SK-N-SH (cell line): ENCODE measurements at regions not wholly inside any gene's neighbourhood (a gene's known extent, or its start where the extent isn't known, plus 50 kb on each side); places are given as distances from the start of the nearest gene placed in this dataset.

Source experiments
- CTCF ChIA-PET: fragments of 300-600, 350-600 bp; formaldehyde crosslinking; extraction: SDS; loops from one replicate; lab custom pipeline; 2021; lab: Yijun Ruan, JAX
- POLR2A ChIA-PET: fragments of 350-600 bp; sonication (Branson Sonifier 250); formaldehyde crosslinking; extraction: SDS; loops from one replicate; lab custom pipeline; 2020; ENCODE audit warnings: antibody characterized with exemption, inconsistent platforms; lab: Yijun Ruan, JAX
- DNase-seq: peaks from one replicate; pipeline ENCODE4 v3.0.0; 2012
- H2AFZ ChIP-seq: fragments of 200-600 bp; sonication (generic); 2 replicates; pipeline ENCODE4 v1.8.1; 2016; ENCODE audit warnings: antibody characterized with exemption, mild to moderate bottlenecking, low read depth
- H3F3A ChIP-seq: fragments of 200-600 bp; sonication (generic); replicated peaks from 2 replicates; pipeline ENCODE3; 2016; ENCODE audit warnings: antibody characterized with exemption, mild to moderate bottlenecking; ENCODE audit not compliant: insufficient read depth
- H3K27ac ChIP-seq, 2 experiments: fragments of 200-500 bp in 1 of 2; fragments of 200-600 bp in 1 of 2; sonication (Bioruptor generic) in 1 of 2; sonication (generic), shearing (Covaris generic) in 1 of 2; 2 replicates each; pipeline versions ENCODE4 v1.5.1 to v1.6.1; 2014 to 2016; ENCODE audit warnings: low read depth in 2 of 2, inconsistent platforms in 1 of 2, low read length in 1 of 2, mild to moderate bottlenecking in 1 of 2, mixed read lengths in 1 of 2
- H3K27me3 ChIP-seq: fragments of 200-600 bp; sonication (generic), shearing (Covaris generic); 2 replicates; pipeline ENCODE4 v1.6.1; 2016; ENCODE audit warnings: mixed run types; ENCODE audit not compliant: insufficient read depth
- H3K36me3 ChIP-seq, 2 experiments: fragments of 200-500 bp in 1 of 2; fragments of 200-600 bp in 1 of 2; sonication (Bioruptor generic) in 1 of 2; sonication (generic) in 1 of 2; replicated peaks in 1 of 2; 2 replicates each; pipeline versions ENCODE3 to v1.5.1; 2014 to 2016; ENCODE audit warnings: low read length in 1 of 2, mild to moderate bottlenecking in 1 of 2; ENCODE audit not compliant: insufficient read depth in 2 of 2, control insufficient read depth in 1 of 2
- H3K4me1 ChIP-seq, 2 experiments: fragments of 200-500 bp in 1 of 2; fragments of 200-600 bp in 1 of 2; sonication (Bioruptor generic) in 1 of 2; sonication (generic), shearing (Covaris generic) in 1 of 2; 2 replicates each; pipeline versions ENCODE4 v1.5.1 to v1.6.1; 2014 to 2016; ENCODE audit warnings: low read depth in 1 of 2, low read length in 1 of 2, mixed run types in 1 of 2; ENCODE audit not compliant: insufficient read depth in 2 of 2, control insufficient read depth in 1 of 2
- H3K4me2 ChIP-seq: fragments of 200-600 bp; sonication (generic), shearing (Covaris generic); 2 replicates; pipeline ENCODE4 v1.6.1; 2017; ENCODE audit warnings: mixed run types
- H3K4me3 ChIP-seq, 2 experiments: fragments of 200-500 bp in 1 of 2; fragments of 200-600 bp in 1 of 2; sonication (Bioruptor generic) in 1 of 2; sonication (generic), shearing (Covaris generic) in 1 of 2; 2 replicates each; pipeline versions ENCODE4 v1.5.1 to v1.8.1; 2014 to 2016; ENCODE audit warnings: low read depth in 2 of 2, inconsistent platforms in 1 of 2, low read length in 1 of 2, mild to moderate bottlenecking in 1 of 2, mixed read lengths in 1 of 2, moderate library complexity in 1 of 2
- H3K79me2 ChIP-seq: fragments of 200-600 bp; sonication (generic); 2 replicates; pipeline ENCODE4 v1.8.1; 2017; ENCODE audit warnings: mild to moderate bottlenecking; ENCODE audit not compliant: insufficient read depth
- H3K9ac ChIP-seq: fragments of 200-600 bp; sonication (generic); 2 replicates; pipeline ENCODE4 v1.6.1; 2017; ENCODE audit warnings: mixed run types
- H3K9me2 ChIP-seq: fragments of 200-600 bp; sonication (generic); 2 replicates; pipeline ENCODE4 v1.6.1; 2017; ENCODE audit warnings: mixed run types
- H3K9me3 ChIP-seq: fragments of 200-600 bp; sonication (generic); 2 replicates; pipeline ENCODE4 v1.6.1; 2017; ENCODE audit warnings: mixed run types, mild to moderate bottlenecking, moderate library complexity
- H4K20me1 ChIP-seq: fragments of 200-600 bp; sonication (generic); 2 replicates; pipeline ENCODE4 v1.6.1; 2017; ENCODE audit warnings: mild to moderate bottlenecking, mixed run types; ENCODE audit not compliant: insufficient read depth
- CHD2 ChIP-seq: fragments of 150-350 bp; IDR thresholded peaks from 2 replicates; pipeline ENCODE4 v1.6.1; 2018; ENCODE audit warnings: low read length; ENCODE audit not compliant: partially characterized antibody
- ELF1 ChIP-seq: IDR thresholded peaks from 2 replicates; pipeline ENCODE4 v1.4.0; 2012
- EP300 ChIP-seq, 2 experiments: IDR thresholded peaks; 2 replicates each; pipeline versions ENCODE4 v1.4.0 to v1.6.1; 2012; ENCODE audit warnings: borderline replicate concordance in 1 of 2, low read depth in 1 of 2, low read length in 1 of 2
- FOSL2 ChIP-seq: IDR thresholded peaks from 2 replicates; pipeline ENCODE4 v1.4.0; 2012; ENCODE audit warnings: low read depth, mild to moderate bottlenecking, moderate library complexity, borderline replicate concordance
- GATA2 ChIP-seq: sonication (generic); formaldehyde crosslinking; IDR thresholded peaks from 2 replicates; pipeline ENCODE4 v1.5.0; 2020; ENCODE audit warnings: mild to moderate bottlenecking, missing genetic modification reagents
- MEF2A ChIP-seq: IDR thresholded peaks from 2 replicates; pipeline ENCODE4 v1.4.0; 2012; ENCODE audit warnings: low read depth, borderline replicate concordance
- NRF1 ChIP-seq: IDR thresholded peaks from 2 replicates; pipeline ENCODE4 v1.6.1; 2012; ENCODE audit warnings: low read depth, mild to moderate bottlenecking, low read length
- RAD21 ChIP-seq: IDR thresholded peaks from 2 replicates; pipeline ENCODE4 v1.6.1; 2012; ENCODE audit warnings: mild to moderate bottlenecking, low read length
- RXRA ChIP-seq: IDR thresholded peaks from 2 replicates; pipeline ENCODE4 v1.4.0; 2012; ENCODE audit warnings: low read depth, mild to moderate bottlenecking, borderline replicate concordance
- SMC3 ChIP-seq: IDR thresholded peaks from 2 replicates; pipeline ENCODE4 v1.6.1; 2012; ENCODE audit warnings: low read depth, low read length, improper control_type of control experiment
- TAF1 ChIP-seq: IDR thresholded peaks from 2 replicates; pipeline ENCODE4 v1.6.1; 2012; ENCODE audit warnings: low read depth, mild to moderate bottlenecking, low read length, moderate library complexity, borderline replicate concordance
- WGBS: methylation state at CpG from one replicate; pipeline ENCODE4 v1.1.6; 2017; ENCODE audit warnings: low lambda C conversion rate; 5-methylcytosine and 5-hydroxymethylcytosine counted together
- TF ChIP-seq, protein P1 (sequence below): IDR thresholded peaks from 2 replicates; pipeline ENCODE4; 2012
- TF ChIP-seq, protein P2 (sequence below): IDR thresholded peaks from 2 replicates; pipeline ENCODE4 v1.6.1; 2012; ENCODE audit warnings: mild to moderate bottlenecking, low read depth, low read length, moderate library complexity
- TF ChIP-seq, protein P3 (sequence below): fragments of 150-350 bp; IDR thresholded peaks from 2 replicates; pipeline ENCODE4 v1.6.1; 2016; ENCODE audit warnings: mild to moderate bottlenecking, low read depth, low read length
- TF ChIP-seq, protein P4 (sequence below): fragments of 150-350 bp; IDR thresholded peaks from 2 replicates; pipeline ENCODE4 v1.6.1; 2017; ENCODE audit warnings: antibody characterized with exemption, low read length, low read depth, borderline replicate concordance

DNA sequence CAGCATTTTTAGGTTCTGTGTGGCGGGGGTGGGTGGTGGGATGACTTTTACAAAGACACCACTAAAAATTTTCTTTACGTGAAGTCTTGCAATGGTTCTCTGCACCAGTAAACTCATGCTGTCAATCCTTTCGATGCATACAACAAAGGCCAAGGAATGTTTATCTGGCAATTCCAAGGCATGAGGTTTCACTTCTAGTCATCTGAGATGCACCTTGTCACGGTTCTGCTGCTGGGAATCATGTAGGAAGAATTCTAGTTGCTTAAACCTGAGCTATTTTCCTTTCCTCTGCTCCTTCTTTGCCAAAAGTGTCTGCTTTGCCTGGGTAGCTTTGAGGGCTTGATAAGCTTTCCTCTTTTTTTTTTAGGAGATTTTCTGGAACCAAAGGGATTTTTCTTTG is 1204.5 kb upstream of the SEMA6A start:
- no peak overlapping the region for H3K9ac ChIP-seq
- TF ChIP-seq GATA2 (CRISPR knock-in tag) = no peak
- TF ChIP-seq, protein P1, sequence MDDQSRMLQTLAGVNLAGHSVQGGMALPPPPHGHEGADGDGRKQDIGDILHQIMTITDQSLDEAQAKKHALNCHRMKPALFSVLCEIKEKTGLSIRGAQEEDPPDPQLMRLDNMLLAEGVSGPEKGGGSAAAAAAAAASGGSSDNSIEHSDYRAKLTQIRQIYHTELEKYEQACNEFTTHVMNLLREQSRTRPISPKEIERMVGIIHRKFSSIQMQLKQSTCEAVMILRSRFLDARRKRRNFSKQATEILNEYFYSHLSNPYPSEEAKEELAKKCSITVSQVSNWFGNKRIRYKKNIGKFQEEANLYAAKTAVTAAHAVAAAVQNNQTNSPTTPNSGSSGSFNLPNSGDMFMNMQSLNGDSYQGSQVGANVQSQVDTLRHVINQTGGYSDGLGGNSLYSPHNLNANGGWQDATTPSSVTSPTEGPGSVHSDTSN = no peak
- no peak for TF ChIP-seq EP300 (IDR thresholded peaks at IDR 0.05; ENCODE audit: borderline replicate concordance in 1 of 2, low read depth in 1 of 2, low read length in 1 of 2)
- no peak for TF ChIP-seq SMC3
- no peak for TF ChIP-seq FOSL2
- TF ChIP-seq, protein P2, sequence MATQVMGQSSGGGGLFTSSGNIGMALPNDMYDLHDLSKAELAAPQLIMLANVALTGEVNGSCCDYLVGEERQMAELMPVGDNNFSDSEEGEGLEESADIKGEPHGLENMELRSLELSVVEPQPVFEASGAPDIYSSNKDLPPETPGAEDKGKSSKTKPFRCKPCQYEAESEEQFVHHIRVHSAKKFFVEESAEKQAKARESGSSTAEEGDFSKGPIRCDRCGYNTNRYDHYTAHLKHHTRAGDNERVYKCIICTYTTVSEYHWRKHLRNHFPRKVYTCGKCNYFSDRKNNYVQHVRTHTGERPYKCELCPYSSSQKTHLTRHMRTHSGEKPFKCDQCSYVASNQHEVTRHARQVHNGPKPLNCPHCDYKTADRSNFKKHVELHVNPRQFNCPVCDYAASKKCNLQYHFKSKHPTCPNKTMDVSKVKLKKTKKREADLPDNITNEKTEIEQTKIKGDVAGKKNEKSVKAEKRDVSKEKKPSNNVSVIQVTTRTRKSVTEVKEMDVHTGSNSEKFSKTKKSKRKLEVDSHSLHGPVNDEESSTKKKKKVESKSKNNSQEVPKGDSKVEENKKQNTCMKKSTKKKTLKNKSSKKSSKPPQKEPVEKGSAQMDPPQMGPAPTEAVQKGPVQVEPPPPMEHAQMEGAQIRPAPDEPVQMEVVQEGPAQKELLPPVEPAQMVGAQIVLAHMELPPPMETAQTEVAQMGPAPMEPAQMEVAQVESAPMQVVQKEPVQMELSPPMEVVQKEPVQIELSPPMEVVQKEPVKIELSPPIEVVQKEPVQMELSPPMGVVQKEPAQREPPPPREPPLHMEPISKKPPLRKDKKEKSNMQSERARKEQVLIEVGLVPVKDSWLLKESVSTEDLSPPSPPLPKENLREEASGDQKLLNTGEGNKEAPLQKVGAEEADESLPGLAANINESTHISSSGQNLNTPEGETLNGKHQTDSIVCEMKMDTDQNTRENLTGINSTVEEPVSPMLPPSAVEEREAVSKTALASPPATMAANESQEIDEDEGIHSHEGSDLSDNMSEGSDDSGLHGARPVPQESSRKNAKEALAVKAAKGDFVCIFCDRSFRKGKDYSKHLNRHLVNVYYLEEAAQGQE = no peak
- TF ChIP-seq RXRA = no peak
- no peak for TF ChIP-seq CHD2
- TF ChIP-seq NRF1 = no peak
- TF ChIP-seq TAF1 = no peak
- TF ChIP-seq MEF2A = no peak
- TF ChIP-seq, protein P3, sequence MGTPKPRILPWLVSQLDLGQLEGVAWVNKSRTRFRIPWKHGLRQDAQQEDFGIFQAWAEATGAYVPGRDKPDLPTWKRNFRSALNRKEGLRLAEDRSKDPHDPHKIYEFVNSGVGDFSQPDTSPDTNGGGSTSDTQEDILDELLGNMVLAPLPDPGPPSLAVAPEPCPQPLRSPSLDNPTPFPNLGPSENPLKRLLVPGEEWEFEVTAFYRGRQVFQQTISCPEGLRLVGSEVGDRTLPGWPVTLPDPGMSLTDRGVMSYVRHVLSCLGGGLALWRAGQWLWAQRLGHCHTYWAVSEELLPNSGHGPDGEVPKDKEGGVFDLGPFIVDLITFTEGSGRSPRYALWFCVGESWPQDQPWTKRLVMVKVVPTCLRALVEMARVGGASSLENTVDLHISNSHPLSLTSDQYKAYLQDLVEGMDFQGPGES = no peak
- no peak for TF ChIP-seq ELF1
- TF ChIP-seq RAD21 = no peak
- TF ChIP-seq, protein P4, sequence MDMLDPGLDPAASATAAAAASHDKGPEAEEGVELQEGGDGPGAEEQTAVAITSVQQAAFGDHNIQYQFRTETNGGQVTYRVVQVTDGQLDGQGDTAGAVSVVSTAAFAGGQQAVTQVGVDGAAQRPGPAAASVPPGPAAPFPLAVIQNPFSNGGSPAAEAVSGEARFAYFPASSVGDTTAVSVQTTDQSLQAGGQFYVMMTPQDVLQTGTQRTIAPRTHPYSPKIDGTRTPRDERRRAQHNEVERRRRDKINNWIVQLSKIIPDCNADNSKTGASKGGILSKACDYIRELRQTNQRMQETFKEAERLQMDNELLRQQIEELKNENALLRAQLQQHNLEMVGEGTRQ = no peak
- H4K20me1 ChIP-seq = no peaks in the 10 kb centered on the region
- no peak overlapping the region for H3K4me3 ChIP-seq
- no peaks in the 10 kb centered on the region for H3K27me3 ChIP-seq
- no peaks in the 10 kb centered on the region for H3K4me1 ChIP-seq
- CTCF ChIA-PET = no interaction called here
- no peak overlapping the region for H3K27ac ChIP-seq
- H2AFZ ChIP-seq = no peak overlapping the region
- WGBS = 38% methylated on average over 4 of the region's 4 CpGs
- DNase-seq = no peak
- H3K4me2 ChIP-seq = no peak overlapping the region
- H3K9me2 ChIP-seq = peaks cover 3% of the 10 kb centered on the region; the same call in 1 of the 2 replicates
- POLR2A ChIA-PET = no interaction called here
- no peaks in the 10 kb centered on the region for H3F3A ChIP-seq
- H3K9me3 ChIP-seq = peaks cover 10% of the 10 kb centered on the region; the same call in 1 of the 2 replicates
- H3K79me2 ChIP-seq = no peaks in the 10 kb centered on the region
- no peaks in the 10 kb centered on the region for H3K36me3 ChIP-seq
